CD14-positive monocyte (primary cell): ENCODE measurements at regions not wholly inside any gene's neighbourhood (a gene's known extent, or its start where the extent isn't known, plus 50 kb on each side); places are given as distances from the start of the nearest gene placed in this dataset.

Experiments
- DNase-seq, 3 donors: peaks; one replicate each; pipeline ENCODE4 v3.0.0-alpha.2; 2011 to 2022
- H2AFZ ChIP-seq: 2 replicates; pipeline ENCODE4 v1.6.0; 2012; ENCODE audit warnings: mild to moderate bottlenecking, low read depth, low read length, inconsistent platforms; ENCODE audit not compliant: insufficient read depth, poor library complexity, severe bottlenecking
- H3K27ac ChIP-seq, 2 donors: 1 replicate in 1 of 2; 2 replicates in 1 of 2; pipeline ENCODE4 v1.5.1; 2012 to 2013; ENCODE audit warnings: low read length in 2 of 2, control low read depth in 1 of 2, inconsistent platforms in 1 of 2, low read depth in 1 of 2, mild to moderate bottlenecking in 1 of 2
- H3K27me3 ChIP-seq, 2 donors: one replicate each; pipeline versions ENCODE4 v1.6.0 to v1.6.1; 2011 to 2013; ENCODE audit warnings: low read length in 2 of 2; ENCODE audit not compliant: control insufficient read depth in 2 of 2, insufficient read depth in 2 of 2
- H3K36me3 ChIP-seq, 2 donors: replicated peaks in 1 of 2; 1 replicate in 1 of 2; 2 replicates in 1 of 2; pipeline versions ENCODE4 v1.5.1 to v1.6.1; 2012 to 2013; ENCODE audit warnings: low read length in 2 of 2, control low read depth in 1 of 2, inconsistent platforms in 1 of 2, mild to moderate bottlenecking in 1 of 2; ENCODE audit not compliant: insufficient read depth in 2 of 2, control insufficient read depth in 1 of 2
- H3K4me1 ChIP-seq, 2 donors: 1 replicate in 1 of 2; 2 replicates in 1 of 2; pipeline versions ENCODE4 v1.5.1 to v1.6.1; 2012 to 2013; ENCODE audit warnings: low read length in 2 of 2, control low read depth in 1 of 2, inconsistent platforms in 1 of 2, mild to moderate bottlenecking in 1 of 2, moderate library complexity in 1 of 2; ENCODE audit not compliant: insufficient read depth in 2 of 2, control insufficient read depth in 1 of 2
- H3K4me2 ChIP-seq: replicated peaks from 2 replicates; pipeline ENCODE3; 2012; ENCODE audit warnings: low read length, moderate library complexity, mild to moderate bottlenecking; ENCODE audit not compliant: poor library complexity, severe bottlenecking; ENCODE audit errors: extremely low read depth
- H3K4me3 ChIP-seq, 3 experiments: fragments of 200-600 bp in 1 of 3; sonication (generic) in 1 of 3; replicated peaks in 1 of 3; 1 replicate in 2 of 3; 2 replicates in 1 of 3; pipeline ENCODE4 v1.5.1; 2011 to 2013; ENCODE audit warnings: low read length in 3 of 3, mild to moderate bottlenecking in 3 of 3, control low read depth in 2 of 3, low read depth in 2 of 3, inconsistent platforms in 1 of 3, moderate library complexity in 1 of 3
- H3K79me2 ChIP-seq: 2 replicates; pipeline ENCODE4 v1.6.0; 2012; ENCODE audit warnings: mild to moderate bottlenecking, control low read depth, inconsistent platforms, low read length, moderate library complexity; ENCODE audit not compliant: insufficient read depth
- H3K9ac ChIP-seq: 2 replicates; pipeline ENCODE4 v1.6.0; 2017; ENCODE audit warnings: low read length, mild to moderate bottlenecking; ENCODE audit not compliant: insufficient read depth, poor library complexity, severe bottlenecking
- H3K9me3 ChIP-seq, 2 donors: replicated peaks in 1 of 2; 1 replicate in 1 of 2; 2 replicates in 1 of 2; pipeline versions ENCODE4 v1.5.1 to v1.6.1; 2012 to 2013; ENCODE audit warnings: low read length in 2 of 2, control low read depth in 1 of 2; ENCODE audit not compliant: control insufficient read depth in 1 of 2, insufficient read depth in 1 of 2
- H4K20me1 ChIP-seq: 2 replicates; pipeline ENCODE4 v1.6.0; 2012; ENCODE audit warnings: mild to moderate bottlenecking, low read length, control low read depth, moderate library complexity; ENCODE audit not compliant: insufficient read depth
- H3K27ac Mint-ChIP-seq, 7 donors: one replicate each; pipeline ENCODE4 v1.8.0; 2020; ENCODE audit warnings: mild to moderate bottlenecking in 7 of 7, mixed read lengths in 7 of 7, moderate library complexity in 6 of 7, inconsistent platforms in 2 of 7
- H3K27me3 Mint-ChIP-seq, 3 donors: one replicate each; pipeline ENCODE4 v1.8.0; 2021 to 2022; ENCODE audit warnings: low read depth in 3 of 3, mild to moderate bottlenecking in 3 of 3, mixed read lengths in 3 of 3, moderate library complexity in 3 of 3, inconsistent platforms in 1 of 3
- H3K36me3 Mint-ChIP-seq, 2 donors: one replicate each; pipeline ENCODE4 v1.8.0; 2020; ENCODE audit warnings: mixed read lengths in 2 of 2, inconsistent platforms in 1 of 2, mild to moderate bottlenecking in 1 of 2
- H3K4me1 Mint-ChIP-seq: one replicate; pipeline ENCODE4 v1.8.0; 2020; ENCODE audit warnings: mild to moderate bottlenecking, mixed read lengths
- H3K4me3 Mint-ChIP-seq, 2 donors: one replicate each; pipeline ENCODE4 v1.8.0; 2020; ENCODE audit warnings: mild to moderate bottlenecking in 2 of 2, mixed read lengths in 2 of 2, moderate library complexity in 1 of 2
- H3K9me3 Mint-ChIP-seq, 7 donors: one replicate each; pipeline ENCODE4 v1.8.0; 2020 to 2022; ENCODE audit warnings: mixed read lengths in 7 of 7, mild to moderate bottlenecking in 6 of 7, moderate library complexity in 6 of 7, inconsistent platforms in 2 of 7
- CTCF ChIP-seq: fragments of 200-600 bp; IDR thresholded peaks from one replicate; pipeline ENCODE4 v1.8.0; 2022; ENCODE audit warnings: antibody characterized with exemption, mild to moderate bottlenecking
- WGBS: methylation state at CpG from one replicate; pipeline ENCODE4 v1.1.5; 2013; ENCODE audit warnings: missing lambda C conversion rate; ENCODE audit not compliant: insufficient coverage; 5-methylcytosine and 5-hydroxymethylcytosine counted together
- intact Hi-C, 2 donors: fragments of 100-400 bp; cut with micrococcal nuclease; formaldehyde crosslinking; loops; one replicate each; pipeline versions ENCODE4 v1.15.0 to v1.15.1; 2023

- H3K27me3 ChIP-seq: no peaks in the 10 kb centered on the region
- Mint-ChIP-seq H3K4me3 (no peak overlapping the region), H3K9me3 (peaks cover 0 to 2% (median 0%) of the 10 kb centered on the region in 7 donors), H3K36me3 (no peaks in the 10 kb centered on the region), H3K27me3 (no peaks in the 10 kb centered on the region), H3K27ac (no peak overlapping the region), H3K4me1 (no peaks in the 10 kb centered on the region)
- no peak overlapping the region for H3K27ac ChIP-seq
- TF ChIP-seq CTCF: no peak
- H3K4me3 ChIP-seq: no peak overlapping the region
- H2AFZ ChIP-seq: no peak overlapping the region
- no peaks in the 10 kb centered on the region for H3K4me1 ChIP-seq
- no peak for DNase-seq
- 63% methylated on average over 1 of the region's 3 CpGs for WGBS
- H3K9ac ChIP-seq: no peak overlapping the region
- H3K36me3 ChIP-seq: no peaks in the 10 kb centered on the region
- H4K20me1 ChIP-seq: no peaks in the 10 kb centered on the region
- intact Hi-C loops: no loop called here
- no peak overlapping the region for H3K4me2 ChIP-seq
- no peaks in the 10 kb centered on the region for H3K79me2 ChIP-seq
- no peaks in the 10 kb centered on the region for H3K9me3 ChIP-seq
Measured at GRCh38 chr15:81896356-81896755, 149.5 kb downstream of the MEX3B start.

GRCh38 chr15:81895723-81896122 is 150.1 kb downstream of the MEX3B start:
- no peak overlapping the region for H3K4me3 Mint-ChIP-seq
- H3K36me3 Mint-ChIP-seq: no peaks in the 10 kb centered on the region

More at GRCh38 chr15:81895723-81896122, 150.1 kb downstream of the MEX3B start:
- TF ChIP-seq CTCF: no peak
- H3K79me2 ChIP-seq: no peaks in the 10 kb centered on the region
- DNase-seq: no peak
- no peaks in the 10 kb centered on the region for H3K27me3 ChIP-seq
- H4K20me1 ChIP-seq: no peaks in the 10 kb centered on the region
- no peaks in the 10 kb centered on the region for H3K4me1 Mint-ChIP-seq
- no peak overlapping the region for H3K9ac ChIP-seq
- H3K9me3 ChIP-seq: no peaks in the 10 kb centered on the region
- H3K27me3 Mint-ChIP-seq: no peaks in the 10 kb centered on the region
- no peak overlapping the region for H2AFZ ChIP-seq
- no CpG with 5 or more reads among the region's 2 CpGs for WGBS
- no peak overlapping the region for H3K4me3 ChIP-seq
- intact Hi-C loops: no loop called here
- H3K27ac Mint-ChIP-seq: no peak overlapping the region
- no peaks in the 10 kb centered on the region for H3K36me3 ChIP-seq
- no peak overlapping the region for H3K27ac ChIP-seq
- peaks cover 0 to 2% (median 0%) of the 10 kb centered on the region in 7 donors for H3K9me3 Mint-ChIP-seq
- H3K4me1 ChIP-seq: no peaks in the 10 kb centered on the region
- no peak overlapping the region for H3K4me2 ChIP-seq
